Raji (cell line): ENCODE measurements at regions not wholly inside any gene's neighbourhood (a gene's known extent, or its start where the extent isn't known, plus 50 kb on each side); places are given as distances from the start of the nearest gene placed in this dataset.

ENCODE experiments used
- POLR2A ChIP-seq: IDR thresholded peaks from 2 replicates; pipeline ENCODE4 v1.6.1; 2011; ENCODE audit warnings: low read depth, low read length, control low read depth; ENCODE audit not compliant: insufficient read depth

- no peak for TF ChIP-seq POLR2A
These were observed 267.9 kb downstream of the LPIN1 start for GRCh38 chr2:12014088-12014960.

- no peak for TF ChIP-seq POLR2A
These were observed 271.2 kb downstream of the LPIN1 start for GRCh38 chr2:12017499-12018157.

GRCh38 chr2:12020833-12021469, 274.5 kb downstream of the LPIN1 start:
- no peak for TF ChIP-seq POLR2A

GRCh38 chr2:12027136-12027535, 280.7 kb downstream of the LPIN1 start:
- no peak for TF ChIP-seq POLR2A

- TF ChIP-seq POLR2A: no peak; the same call in none of the 2 replicates
These were observed 285.4 kb downstream of the LPIN1 start for GRCh38 chr2:12031866-12032265.

- TF ChIP-seq POLR2A: no peak; the same call in 1 of the 2 replicates
These were observed 286.0 kb downstream of the LPIN1 start for GRCh38 chr2:12032398-12032797.

- TF ChIP-seq POLR2A: no peak
These were observed 286.5 kb downstream of the LPIN1 start for GRCh38 chr2:12032975-12033374.

- TF ChIP-seq POLR2A: no peak
These were observed 287.1 kb downstream of the LPIN1 start for GRCh38 chr2:12033494-12033893.

GRCh38 chr2:12034382-12034781, 287.9 kb downstream of the LPIN1 start:
- TF ChIP-seq POLR2A: no peak

GRCh38 chr2:12035029-12035720, 288.7 kb downstream of the LPIN1 start:
- TF ChIP-seq POLR2A: 0 out of 2 replicates have a peak, but pooled peaks have one; percentile 30

GRCh38 chr2:12035956-12036639, 289.7 kb downstream of the LPIN1 start:
- no peak for TF ChIP-seq POLR2A

GRCh38 chr2:12036640-12036983, 290.2 kb downstream of the LPIN1 start:
- no peak for TF ChIP-seq POLR2A

GRCh38 chr2:12037301-12037700, 290.9 kb downstream of the LPIN1 start:
- TF ChIP-seq POLR2A: no peak

GRCh38 chr2:12041236-12041635, 294.8 kb downstream of the LPIN1 start:
- TF ChIP-seq POLR2A: no peak

GRCh38 chr2:12043131-12043530, 296.7 kb downstream of the LPIN1 start:
- TF ChIP-seq POLR2A: no peak
